ENCODE measurements at regions not wholly inside any gene's neighbourhood (a gene's known extent, or its start where the extent isn't known, plus 50 kb on each side); places are given as distances from the start of the nearest gene placed in this dataset.

DNA sequence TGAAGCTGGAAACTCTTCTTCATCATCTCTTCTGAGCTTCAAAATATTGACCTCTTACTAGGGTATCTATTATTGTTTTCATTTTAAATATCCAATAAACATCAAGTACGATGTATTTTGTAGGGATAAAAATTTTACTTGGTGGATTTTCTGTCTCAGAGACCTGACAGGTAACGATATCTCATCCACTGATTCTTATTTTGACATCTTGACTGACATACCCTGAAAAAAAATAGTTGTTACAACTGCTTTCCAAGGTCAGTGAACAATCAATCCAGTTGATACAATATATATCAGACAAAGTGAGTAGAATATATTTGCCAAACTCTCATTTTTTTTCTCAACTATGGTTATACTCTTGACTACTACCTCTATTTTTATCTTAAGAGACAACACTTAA is 963.7 kb upstream of the CDH2 start:
- no peak for TF ChIP-seq CTCF (conservative IDR thresholded peaks at IDR 0.05)
- no peak for TF ChIP-seq ZFX (IDR thresholded peaks at IDR 0.05)
